HG03280 (cell line): ENCODE measurements at regions not wholly inside any gene's neighbourhood (a gene's known extent, or its start where the extent isn't known, plus 50 kb on each side); places are given as distances from the start of the nearest gene placed in this dataset.
"Not testable (repeated sequence)": the region's sequence is repeated elsewhere in the genome, so short reads cannot be mapped to it uniquely, and the experiment has no call there.

Experiments used
- ATAC-seq: cut with Tn5 transposase; IDR thresholded peaks from one replicate; pipeline ENCODE4 v1.9.1; 2021; ENCODE audit warnings: mild to moderate bottlenecking, moderate library complexity; ENCODE audit not compliant: unreplicated experiment

GRCh38 chr12:126390969-126391566 lies 1325.8 kb downstream of the AACS start:
- no peak for ATAC-seq

DNA sequence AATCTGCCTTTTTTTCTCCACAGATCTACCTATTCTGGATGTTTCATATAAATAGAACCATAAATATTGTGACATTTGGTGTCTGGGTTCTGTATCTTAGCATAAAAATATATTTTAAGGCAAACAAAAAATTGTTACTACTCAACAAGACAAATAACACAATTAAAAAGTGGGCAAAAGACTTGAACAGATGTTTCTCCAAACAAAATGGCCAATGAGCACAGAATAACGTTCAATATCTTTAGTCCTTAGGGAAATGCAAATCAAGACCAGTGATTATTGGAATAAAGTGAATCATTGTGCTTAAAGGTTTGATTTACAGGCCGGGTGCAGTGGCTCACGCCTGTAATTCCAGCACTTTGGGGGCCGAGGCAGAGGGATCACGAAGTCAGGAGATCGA lies 1331.3 kb downstream of the AACS start:
- ATAC-seq: no peak

GRCh38 chr12:126397071-126397581 lies 1331.9 kb downstream of the AACS start:
- no peak for ATAC-seq

DNA sequence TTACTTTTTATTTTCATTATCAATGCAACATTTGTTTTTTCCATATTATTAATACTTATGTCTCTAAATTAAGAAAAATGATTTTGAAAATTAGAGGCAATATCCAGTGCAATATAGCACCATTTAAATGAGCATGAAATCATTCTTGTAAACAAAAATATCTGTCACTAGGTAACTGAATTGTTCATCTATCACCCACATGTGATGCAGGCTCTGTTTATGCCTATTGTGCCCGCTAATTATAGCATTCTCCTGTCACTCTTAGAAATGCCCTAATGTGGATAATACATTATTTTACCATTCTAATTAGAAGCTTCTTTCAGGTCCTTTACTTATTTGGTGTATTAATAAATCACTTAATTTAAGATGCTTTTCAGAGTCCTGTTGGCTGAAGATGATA lies 1332.4 kb downstream of the AACS start:
- ATAC-seq: no peak

DNA sequence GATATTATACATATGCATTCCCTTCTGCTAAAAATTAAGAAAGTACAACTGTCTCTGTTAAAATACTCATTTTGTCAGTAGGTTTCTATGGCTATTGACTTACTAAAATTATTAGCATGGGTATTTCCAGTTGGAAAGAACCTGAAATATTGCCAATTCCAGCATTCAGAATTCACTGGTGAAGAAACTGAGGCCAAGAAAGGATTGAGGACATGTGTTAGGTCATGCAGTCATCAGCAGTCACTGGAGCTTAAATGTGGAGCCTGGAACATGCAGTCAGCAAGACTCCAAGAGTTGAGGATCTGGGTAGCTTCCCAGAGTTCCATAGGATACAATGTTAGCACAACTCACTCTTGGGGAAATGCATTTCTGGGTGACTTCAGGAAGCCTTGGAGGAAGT lies 1335.6 kb downstream of the AACS start:
- ATAC-seq: no peak

- ATAC-seq: no peak
These were observed 1339.2 kb downstream of the AACS start for GRCh38 chr12:126404293-126404881.

DNA sequence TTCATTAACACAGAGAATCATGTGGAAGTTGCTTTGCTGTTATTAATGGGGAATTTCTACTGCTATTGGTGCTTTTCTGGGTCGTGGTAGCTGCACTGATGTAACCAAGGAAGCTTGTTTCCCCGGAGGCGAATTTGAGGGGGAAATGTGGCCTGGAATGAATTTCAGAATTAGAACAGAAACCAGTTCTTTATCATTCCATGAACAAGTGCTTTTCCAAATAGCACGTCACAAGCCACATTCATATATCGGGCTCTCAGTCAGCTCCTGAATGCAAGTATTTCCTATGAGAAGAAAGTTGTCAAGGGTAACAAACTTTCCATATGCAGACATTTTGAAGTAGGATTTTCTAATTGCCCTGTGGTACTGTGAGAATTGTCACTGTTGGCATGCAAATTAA lies 1353.2 kb downstream of the AACS start:
- no peak for ATAC-seq

GRCh38 chr12:126419131-126419530 lies 1353.9 kb downstream of the AACS start:
- no peak for ATAC-seq

GRCh38 chr12:126424696-126425095 lies 1359.5 kb downstream of the AACS start:
- ATAC-seq: no peak

GRCh38 chr12:126425264-126425663 lies 1360.0 kb downstream of the AACS start:
- no peak for ATAC-seq

DNA sequence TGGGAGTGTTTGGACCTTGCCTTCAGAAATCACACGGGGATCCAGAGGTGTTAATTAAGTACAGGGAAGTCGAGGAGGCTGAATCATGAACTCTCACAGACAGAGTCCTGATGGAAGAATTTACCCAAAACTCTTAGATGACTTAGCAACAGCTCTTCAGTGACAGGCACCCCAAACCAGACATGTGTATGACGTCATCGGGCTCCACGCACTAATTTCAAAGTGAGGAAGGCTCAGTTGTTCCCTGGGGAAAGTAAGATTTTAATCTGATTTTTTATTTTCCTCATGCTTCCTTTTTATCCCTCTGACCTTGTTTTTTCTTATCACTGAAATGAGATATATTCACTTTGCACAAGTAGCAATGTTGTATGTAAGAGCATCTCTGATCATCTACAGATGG lies 1363.5 kb downstream of the AACS start:
- ATAC-seq: no peak

DNA sequence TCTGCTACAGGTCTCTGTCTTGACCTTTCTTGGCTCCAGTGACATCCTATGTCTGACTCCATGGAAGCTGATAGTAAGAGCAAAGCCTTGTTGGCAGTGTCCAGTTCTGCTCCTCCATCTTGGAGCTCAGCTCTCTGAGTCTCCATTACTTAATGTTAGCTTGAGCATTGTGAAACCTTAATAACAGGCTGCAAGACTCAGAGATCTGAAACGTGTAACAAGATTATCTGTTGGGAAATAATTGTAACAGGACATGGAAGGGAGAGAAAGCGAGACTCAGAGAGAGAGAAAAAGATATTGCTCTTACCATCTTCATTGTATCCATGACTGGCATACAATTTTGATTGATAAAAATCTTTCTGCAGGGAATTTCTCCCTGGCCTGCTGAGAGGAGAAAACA lies 1365.7 kb downstream of the AACS start:
- ATAC-seq: no peak

DNA sequence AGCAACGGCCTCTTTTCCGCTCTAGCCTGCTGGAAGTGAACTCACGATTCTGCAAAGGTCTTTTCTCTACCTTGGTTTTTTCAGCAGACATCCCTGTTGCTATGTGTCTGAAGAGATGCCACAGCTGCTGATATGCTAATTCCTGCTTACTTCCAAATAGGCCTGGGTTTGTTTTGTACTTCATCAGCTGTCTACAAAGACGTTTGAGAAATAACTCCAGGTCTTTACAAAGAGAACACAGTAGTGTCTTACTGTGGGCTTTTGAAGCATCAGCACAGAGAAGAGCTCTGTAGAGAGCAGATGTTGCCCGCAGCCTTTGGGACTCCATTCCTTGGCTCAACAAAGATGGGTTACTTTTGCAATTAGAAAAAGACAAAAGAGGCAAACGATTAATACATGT lies 1366.5 kb downstream of the AACS start:
- no peak for ATAC-seq

GRCh38 chr12:126432780-126433179 lies 1367.5 kb downstream of the AACS start:
- ATAC-seq: no peak

DNA sequence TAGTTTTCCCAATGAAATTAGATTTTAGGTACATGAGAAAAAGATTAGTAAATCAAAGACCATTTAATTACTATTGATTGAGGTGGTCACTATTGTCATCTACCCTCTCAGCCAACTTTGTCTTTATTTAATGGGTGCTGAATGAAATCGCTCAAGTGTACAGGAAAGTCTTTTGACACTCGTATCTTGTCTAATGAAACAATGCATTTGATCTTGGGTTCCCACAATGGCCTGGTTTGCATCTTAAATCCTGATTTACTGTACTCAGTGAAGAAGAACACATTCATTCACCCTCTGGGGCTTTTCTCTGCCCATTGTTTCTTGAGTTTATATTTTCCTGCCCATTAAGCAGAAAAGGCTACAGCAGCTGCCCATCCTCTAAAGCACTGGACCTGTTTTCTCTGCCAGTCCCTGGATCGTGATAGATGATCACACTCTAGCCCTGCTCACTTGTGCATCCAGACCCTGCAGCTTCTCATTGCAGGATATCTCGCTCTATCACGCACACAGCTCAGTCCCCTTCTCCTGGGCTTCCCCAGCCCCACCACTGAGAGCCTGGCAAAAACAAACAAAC lies 1369.3 kb downstream of the AACS start:
- no peak for ATAC-seq

DNA sequence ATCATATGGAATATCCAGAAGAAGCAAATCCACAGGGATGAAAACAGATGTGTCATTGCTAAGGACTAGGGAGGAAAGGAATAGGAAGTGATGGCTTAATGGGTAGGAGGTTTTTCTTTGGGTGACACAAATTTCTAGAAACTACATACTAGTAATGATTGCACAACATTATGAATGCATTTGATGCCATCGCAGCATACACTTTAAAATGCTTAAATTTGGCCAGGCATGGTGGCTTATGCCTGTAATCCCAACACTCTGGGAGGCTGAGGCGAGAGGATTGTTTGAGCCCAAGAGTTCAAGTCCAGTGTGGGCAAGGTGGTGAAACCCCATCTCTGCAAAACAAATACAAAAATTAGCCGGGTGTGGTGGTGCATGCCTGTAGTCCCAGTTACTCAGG lies 1370.8 kb downstream of the AACS start:
- ATAC-seq: no peak

- no peak for ATAC-seq
These were observed 1372.7 kb downstream of the AACS start for GRCh38 chr12:126437934-126438333.

GRCh38 chr12:126443977-126444376 lies 1378.7 kb downstream of the AACS start:
- no peak for ATAC-seq

DNA sequence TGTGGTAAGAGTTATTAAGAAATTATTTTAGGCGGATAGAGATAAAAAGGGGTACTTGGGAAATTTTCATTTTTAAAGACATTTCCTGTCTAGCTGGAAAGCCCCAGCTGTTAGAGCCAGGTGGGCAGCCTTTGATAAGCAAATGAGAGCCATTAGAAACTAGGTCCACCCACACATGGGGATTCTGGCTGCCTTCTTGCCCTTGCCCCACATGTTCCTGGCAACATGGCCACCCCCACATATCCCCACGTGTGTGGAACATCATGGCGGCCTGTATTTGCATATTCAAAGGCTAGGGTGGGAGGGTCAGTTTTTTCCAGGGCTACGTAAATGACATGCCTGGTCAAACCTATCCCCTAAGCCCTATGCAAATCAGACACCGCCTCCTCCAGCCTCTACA lies 1382.1 kb downstream of the AACS start:
- no peak for ATAC-seq

GRCh38 chr12:126451809-126452208 lies 1386.6 kb downstream of the AACS start:
- no peak for ATAC-seq

DNA sequence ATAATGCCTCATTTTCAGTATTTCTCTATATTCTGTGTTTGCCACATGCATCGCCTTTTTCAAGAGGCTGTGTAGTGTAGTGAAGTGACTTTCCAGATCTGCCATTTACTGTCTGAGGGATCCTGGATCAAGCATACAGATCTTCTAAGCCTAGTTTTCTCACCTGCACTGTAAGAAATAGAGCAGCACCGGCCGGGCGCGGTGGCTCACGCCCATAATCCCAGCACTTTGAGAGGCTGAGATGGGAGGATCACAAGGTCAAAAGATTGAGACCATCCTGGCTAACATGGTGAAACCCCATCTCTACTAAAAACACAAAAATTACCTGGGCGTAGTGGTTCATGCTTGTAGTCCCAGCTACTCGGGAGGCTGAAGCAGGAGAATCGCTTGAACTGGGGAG lies 1387.5 kb downstream of the AACS start:
- not testable (repeated sequence) for ATAC-seq

DNA sequence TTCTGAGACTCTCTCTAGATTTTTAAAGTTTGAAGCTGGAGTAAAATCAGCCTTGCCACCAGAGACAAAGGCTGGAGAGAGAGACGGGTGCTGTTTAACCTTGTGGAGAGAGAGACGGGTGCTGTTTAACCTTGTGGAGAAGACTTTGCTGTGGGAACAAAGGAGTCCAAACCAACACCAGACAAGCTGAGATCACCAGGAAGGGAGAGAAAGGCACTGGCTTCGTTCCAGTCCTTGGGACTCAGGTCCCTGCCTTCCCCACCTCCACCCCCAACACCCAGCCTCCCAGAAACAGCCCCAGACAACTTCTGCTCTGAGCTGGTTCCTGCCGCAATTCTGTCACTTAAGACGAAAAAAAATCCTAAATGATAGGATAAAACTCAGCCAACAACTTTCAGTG lies 1389.3 kb downstream of the AACS start:
- ATAC-seq: no peak

- ATAC-seq: no peak
These were observed 1392.5 kb downstream of the AACS start for GRCh38 chr12:126457776-126458175.
